Upper lobe of left lung (tissue), 6 donors: ENCODE measurements at regions not wholly inside any gene's neighbourhood (a gene's known extent, or its start where the extent isn't known, plus 50 kb on each side); places are given as distances from the start of the nearest gene placed in this dataset.

ENCODE experiments used
- ATAC-seq, 2 donors: fragments of 200-7000 bp; cut with Tn5 transposase; one replicate each; pipeline ENCODE4 v1.9.1; 2022; ENCODE audit warnings: mild to moderate bottlenecking in 2 of 2, moderate library complexity in 2 of 2; ENCODE audit not compliant: low FRiP score in 2 of 2
- DNase-seq, 2 donors: peaks; one replicate each; pipeline ENCODE4 v3.0.0-alpha.2; 2019 to 2020
- H3K27ac ChIP-seq, 4 donors: fragments of 200-600 bp; sonication (generic); one replicate each; pipeline ENCODE4 v1.5.1; 2016 to 2019
- H3K27me3 ChIP-seq, 4 donors: fragments of 200-600 bp; sonication (generic); one replicate each; pipeline ENCODE4 v1.5.1; 2017 to 2019
- H3K36me3 ChIP-seq, 4 donors: fragments of 200-600 bp; sonication (generic); one replicate each; pipeline ENCODE4 v1.5.1; 2016 to 2019
- H3K4me1 ChIP-seq, 4 donors: fragments of 200-600 bp; sonication (generic); one replicate each; pipeline ENCODE4 v1.5.1; 2018 to 2019
- H3K4me3 ChIP-seq, 4 donors: fragments of 200-600 bp; sonication (generic); one replicate each; pipeline ENCODE4 v1.5.1; 2017 to 2019; ENCODE audit warnings: mild to moderate bottlenecking in 2 of 4, moderate library complexity in 1 of 4
- H3K9me3 ChIP-seq, 4 donors: fragments of 200-600 bp; sonication (generic); one replicate each; pipeline ENCODE4 v1.5.1; 2018 to 2019
- EP300 ChIP-seq, 4 donors: sonication (generic); formaldehyde crosslinking; IDR thresholded peaks; one replicate each; pipeline ENCODE4 v1.5.1; 2017; ENCODE audit warnings: antibody characterized with exemption in 4 of 4, control low read depth in 2 of 4
- POLR2A ChIP-seq, 4 donors: fragments of 450-650 bp; IDR thresholded peaks; one replicate each; pipeline ENCODE4 v1.5.1; 2016 to 2017; ENCODE audit warnings: antibody characterized with exemption in 4 of 4, mild to moderate bottlenecking in 2 of 4
- POLR2AphosphoS5 ChIP-seq, 2 donors: sonication (generic); formaldehyde crosslinking; IDR thresholded peaks; one replicate each; pipeline ENCODE4 v1.5.1; 2017; ENCODE audit warnings: antibody characterized with exemption in 2 of 2
- WGBS, 2 donors: methylation state at CpG; one replicate each; pipeline ENCODE4 v1.1.5; 2017 to 2018; 5-methylcytosine and 5-hydroxymethylcytosine counted together
- TF ChIP-seq, protein P1 (sequence below), 6 experiments: fragments of 450-650 bp in 4 of 6; fragments of 200-600 bp in 2 of 6; sonication (generic) in 2 of 6; IDR thresholded peaks; one replicate each; pipeline ENCODE4 v1.5.1; 2016 to 2019; ENCODE audit warnings: antibody characterized with exemption in 6 of 6
- donor health status: DM: no; HTN: no; CAD: no; lungs with moderate emphysema.
- donor health status: DM: no; HTN: yes; CAD: no; lungs with severe emphysema.

GRCh38 chr17:79335456-79335855 lies 260.8 kb downstream of the ENGASE start:
- no peak overlapping the region for H3K27ac ChIP-seq
- TF ChIP-seq POLR2A (IDR thresholded peaks at IDR 0.05) (no peak), POLR2AphosphoS5 (IDR thresholded peaks at IDR 0.05) (no peak), EP300 (IDR thresholded peaks at IDR 0.05) (no peak)
- TF ChIP-seq, protein P1, sequence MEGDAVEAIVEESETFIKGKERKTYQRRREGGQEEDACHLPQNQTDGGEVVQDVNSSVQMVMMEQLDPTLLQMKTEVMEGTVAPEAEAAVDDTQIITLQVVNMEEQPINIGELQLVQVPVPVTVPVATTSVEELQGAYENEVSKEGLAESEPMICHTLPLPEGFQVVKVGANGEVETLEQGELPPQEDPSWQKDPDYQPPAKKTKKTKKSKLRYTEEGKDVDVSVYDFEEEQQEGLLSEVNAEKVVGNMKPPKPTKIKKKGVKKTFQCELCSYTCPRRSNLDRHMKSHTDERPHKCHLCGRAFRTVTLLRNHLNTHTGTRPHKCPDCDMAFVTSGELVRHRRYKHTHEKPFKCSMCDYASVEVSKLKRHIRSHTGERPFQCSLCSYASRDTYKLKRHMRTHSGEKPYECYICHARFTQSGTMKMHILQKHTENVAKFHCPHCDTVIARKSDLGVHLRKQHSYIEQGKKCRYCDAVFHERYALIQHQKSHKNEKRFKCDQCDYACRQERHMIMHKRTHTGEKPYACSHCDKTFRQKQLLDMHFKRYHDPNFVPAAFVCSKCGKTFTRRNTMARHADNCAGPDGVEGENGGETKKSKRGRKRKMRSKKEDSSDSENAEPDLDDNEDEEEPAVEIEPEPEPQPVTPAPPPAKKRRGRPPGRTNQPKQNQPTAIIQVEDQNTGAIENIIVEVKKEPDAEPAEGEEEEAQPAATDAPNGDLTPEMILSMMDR (IDR thresholded peaks at IDR 0.05): no peak
- H3K9me3 ChIP-seq: no peaks in the 10 kb centered on the region
- H3K4me1 ChIP-seq: no peaks in the 10 kb centered on the region
- DNase-seq (no peak), ATAC-seq (no peak)
- WGBS, 2 donors: 69 to 76% methylated on average over 12 of the region's 12 CpGs
- no peaks in the 10 kb centered on the region for H3K27me3 ChIP-seq
- H3K36me3 ChIP-seq: no peaks in the 10 kb centered on the region
- no peak overlapping the region for H3K4me3 ChIP-seq

- no peak for ATAC-seq
- TF ChIP-seq, protein P1 (IDR thresholded peaks at IDR 0.05): no peak
- no peak for TF ChIP-seq EP300 (IDR thresholded peaks at IDR 0.05)
- TF ChIP-seq POLR2A (IDR thresholded peaks at IDR 0.05): no peak
- TF ChIP-seq POLR2AphosphoS5 (IDR thresholded peaks at IDR 0.05): no peak
- no peak for DNase-seq
- H3K4me1 ChIP-seq: no peaks in the 10 kb centered on the region
- H3K36me3 ChIP-seq: no peaks in the 10 kb centered on the region
- no peaks in the 10 kb centered on the region for H3K9me3 ChIP-seq
- H3K27me3 ChIP-seq: no peaks in the 10 kb centered on the region
- H3K27ac ChIP-seq: no peak overlapping the region
- WGBS, 2 donors: 34 to 36% methylated on average over 9 of the region's 9 CpGs
- H3K4me3 ChIP-seq: no peak overlapping the region
These were observed 257.5 kb downstream of the ENGASE start for GRCh38 chr17:79332011-79332554.

- ATAC-seq: no peak
- 62 to 66% methylated on average over 11 of the region's 11 CpGs for whole genome bisulfite sequencing, 2 donors
These were observed 256.9 kb downstream of the ENGASE start for GRCh38 chr17:79331492-79331891.

DNA sequence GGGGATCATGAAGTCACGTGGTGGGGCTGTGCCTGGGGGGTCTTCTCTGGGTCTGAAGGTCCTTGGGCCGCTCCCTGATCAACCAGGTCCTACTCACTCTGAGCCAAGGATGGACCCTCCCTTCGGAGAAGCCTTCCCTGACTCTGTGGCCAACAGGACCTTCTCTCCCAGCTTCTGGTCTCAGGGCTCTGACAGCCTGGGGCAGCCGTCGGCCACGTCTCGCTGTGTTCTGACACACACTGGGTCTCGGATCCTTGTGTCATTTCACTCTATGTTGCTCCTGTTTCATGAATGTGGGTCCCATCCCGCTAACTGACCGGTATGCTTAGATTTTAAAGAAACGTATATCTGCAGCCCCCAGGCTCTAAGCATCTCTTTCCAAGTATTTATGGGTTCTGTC lies 256.1 kb downstream of the ENGASE start:
- ATAC-seq (no peak), DNase-seq (peak in 1 of 2 donors; percentile 54)
- Histone ChIP-seq H3K9me3 (no peaks in the 10 kb centered on the region), H3K36me3 (no peaks in the 10 kb centered on the region), H3K4me3 (no peak overlapping the region), H3K4me1 (no peaks in the 10 kb centered on the region), H3K27ac (no peak overlapping the region), H3K27me3 (no peaks in the 10 kb centered on the region)
- TF ChIP-seq EP300 (IDR thresholded peaks at IDR 0.05) (no peak), POLR2AphosphoS5 (IDR thresholded peaks at IDR 0.05) (no peak), POLR2A (IDR thresholded peaks at IDR 0.05) (no peak)
- TF ChIP-seq, protein P1 (IDR thresholded peaks at IDR 0.05): no peak
- 76 to 79% methylated on average over 10 to 11 of the region's 11 CpGs for WGBS, 2 donors

More at GRCh38 chr17:79331492-79331891, 256.9 kb downstream of the ENGASE start:
- H3K36me3 ChIP-seq: no peaks in the 10 kb centered on the region
- H3K27ac ChIP-seq: no peak overlapping the region
- no peak overlapping the region for H3K4me3 ChIP-seq
- no peaks in the 10 kb centered on the region for H3K9me3 ChIP-seq
- TF ChIP-seq EP300 (IDR thresholded peaks at IDR 0.05): no peak
- TF ChIP-seq POLR2A (IDR thresholded peaks at IDR 0.05): no peak
- TF ChIP-seq, protein P1 (IDR thresholded peaks at IDR 0.05): no peak
- TF ChIP-seq POLR2AphosphoS5 (IDR thresholded peaks at IDR 0.05): no peak
- no peak for DNase-seq
- H3K27me3 ChIP-seq: no peaks in the 10 kb centered on the region
- H3K4me1 ChIP-seq: no peaks in the 10 kb centered on the region

- Histone ChIP-seq H3K27me3 (no peaks in the 10 kb centered on the region), H3K27ac (no peak overlapping the region), H3K4me3 (no peak overlapping the region), H3K4me1 (no peaks in the 10 kb centered on the region), H3K36me3 (no peaks in the 10 kb centered on the region), H3K9me3 (no peaks in the 10 kb centered on the region)
- ATAC-seq (no peak), DNase-seq (no peak)
- TF ChIP-seq POLR2AphosphoS5 (IDR thresholded peaks at IDR 0.05): no peak
- TF ChIP-seq POLR2A (IDR thresholded peaks at IDR 0.05): no peak
- TF ChIP-seq, protein P1 (IDR thresholded peaks at IDR 0.05): no peak
- no peak for TF ChIP-seq EP300 (IDR thresholded peaks at IDR 0.05)
- 83 to 85% methylated on average over 7 to 8 of the region's 8 CpGs for WGBS, 2 donors
These were observed 255.6 kb downstream of the ENGASE start for GRCh38 chr17:79330229-79330628.
